VCaP (cell line): ENCODE measurements at regions not wholly inside any gene's neighbourhood (a gene's known extent, or its start where the extent isn't known, plus 50 kb on each side); places are given as distances from the start of the nearest gene placed in this dataset.

ENCODE experiments used
- H3K27ac ChIP-seq: fragments of 450-650 bp; 2 replicates; pipeline ENCODE4 v1.5.1; 2017
- CTCF ChIP-seq: fragments of 450-650 bp; conservative IDR thresholded peaks from 2 replicates; pipeline ENCODE4 v1.5.1; 2017; ENCODE audit warnings: mild to moderate bottlenecking, moderate library complexity

DNA sequence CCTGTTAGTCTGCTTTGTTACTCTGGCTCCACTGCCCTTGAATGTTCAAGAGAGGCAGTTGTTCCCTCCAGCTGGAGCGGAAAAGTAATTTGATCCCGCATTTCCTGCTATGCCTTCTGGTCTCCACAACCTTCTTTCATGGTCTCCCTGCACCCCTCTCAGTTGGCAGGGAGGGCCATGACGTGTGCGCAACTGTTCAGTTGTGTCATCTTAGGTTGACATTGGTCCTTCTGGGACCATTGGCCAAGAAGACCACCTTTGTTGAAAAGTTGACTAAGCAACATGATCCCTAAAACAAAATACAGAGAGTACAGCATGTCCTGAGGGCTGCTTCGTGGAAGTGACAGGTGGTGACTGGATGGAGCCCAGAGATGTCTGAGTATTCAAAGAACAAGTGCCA lies 192.5 kb upstream of the TUT7 start:
- no peak for TF ChIP-seq CTCF
- H3K27ac ChIP-seq: no peak overlapping the region

DNA sequence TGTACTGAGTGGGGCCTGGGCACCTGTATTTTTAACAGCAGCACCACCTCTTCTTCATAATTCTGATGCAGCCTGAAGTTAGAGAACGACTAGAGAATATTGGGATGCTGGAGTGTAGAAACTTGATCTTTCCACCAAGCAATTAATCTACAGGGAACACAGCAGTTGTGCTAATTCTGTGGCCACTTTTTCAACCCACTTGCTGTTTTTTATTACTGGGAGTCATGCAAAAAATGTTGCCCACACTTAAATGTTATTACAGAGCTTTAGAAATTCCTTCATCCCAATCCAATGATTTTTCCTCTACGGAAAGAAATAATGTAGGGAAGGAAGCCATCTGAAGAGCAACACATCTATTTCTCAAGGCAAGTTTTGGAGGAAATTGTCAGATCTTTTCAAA lies 190.9 kb upstream of the TUT7 start:
- TF ChIP-seq CTCF: no peak

GRCh38 chr9:86541014-86541570 lies 186.9 kb upstream of the TUT7 start:
- H3K27ac ChIP-seq: no peak overlapping the region

More for the DNA sequence above, 190.9 kb upstream of the TUT7 start:
- no peak overlapping the region for H3K27ac ChIP-seq

GRCh38 chr9:86535406-86535915 lies 181.3 kb upstream of the TUT7 start:
- TF ChIP-seq CTCF: no peak
- H3K27ac ChIP-seq: no peak overlapping the region

More at GRCh38 chr9:86541014-86541570, 186.9 kb upstream of the TUT7 start:
- no peak for TF ChIP-seq CTCF

- no peak overlapping the region for H3K27ac ChIP-seq
- TF ChIP-seq CTCF: no peak
Measured at GRCh38 chr9:86534572-86535258, 180.5 kb upstream of the TUT7 start.

- no peak overlapping the region for H3K27ac ChIP-seq
- no peak for TF ChIP-seq CTCF
Measured at GRCh38 chr9:86531971-86532640, 177.9 kb upstream of the TUT7 start.

DNA sequence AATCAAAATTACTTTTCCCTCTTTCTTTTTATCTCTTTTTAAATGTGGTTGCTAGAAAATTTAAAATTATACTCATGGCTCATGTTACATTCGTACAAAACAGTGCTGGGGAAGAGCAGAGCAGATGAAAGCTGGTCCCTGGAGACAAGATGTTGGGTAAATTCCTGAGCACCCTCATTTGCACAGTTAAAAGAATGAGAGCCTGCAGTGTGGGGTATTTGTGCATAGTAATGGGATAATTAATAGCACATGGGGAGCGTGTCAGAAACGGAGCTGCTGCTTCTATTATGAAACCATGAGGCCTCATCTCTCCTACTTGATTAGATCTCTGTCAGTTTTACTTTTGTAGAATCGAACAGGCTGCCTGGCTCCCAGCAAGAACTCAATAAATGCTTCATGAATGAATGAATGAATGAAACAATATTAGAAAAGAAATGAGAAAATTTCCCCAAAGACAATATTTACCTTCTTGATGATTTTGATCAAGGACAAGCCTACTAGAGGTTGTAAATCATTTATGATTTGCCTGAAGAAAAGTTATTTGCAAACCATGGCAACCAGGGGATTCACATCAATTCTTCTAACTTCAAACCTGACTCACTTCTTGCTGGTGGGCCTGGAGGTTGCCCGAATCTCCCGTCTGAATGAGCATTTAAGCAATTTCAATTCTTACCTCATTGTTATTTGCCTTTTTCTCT lies 177.2 kb upstream of the TUT7 start:
- TF ChIP-seq CTCF: no peak
- H3K27ac ChIP-seq: no peak overlapping the region
